DND-41 (cell line): ENCODE measurements at regions not wholly inside any gene's neighbourhood (a gene's known extent, or its start where the extent isn't known, plus 50 kb on each side); places are given as distances from the start of the nearest gene placed in this dataset.

ENCODE experiments used
- ATAC-seq: fragments of 200-7000 bp; cut with Tn5 transposase; 3 replicates; pipeline ENCODE4 v1.9.1; 2021; ENCODE audit warnings: low read depth; ENCODE audit not compliant: insufficient read depth
- DNase-seq: peaks from one replicate; pipeline ENCODE4 v3.0.0-alpha.2; 2020
- H2AFZ ChIP-seq: 2 replicates; pipeline ENCODE4 v1.6.0; 2012; ENCODE audit warnings: low read depth, low read length
- H3K27ac ChIP-seq: 2 replicates; pipeline ENCODE4 v1.5.1; 2012; ENCODE audit warnings: low read length, inconsistent platforms
- H3K27me3 ChIP-seq: fragments of 200-600 bp; sonication (generic); 2 replicates; pipeline ENCODE4 v1.6.0; 2012; ENCODE audit warnings: low read length, mild to moderate bottlenecking, inconsistent platforms; ENCODE audit not compliant: insufficient read depth, poor library complexity
- H3K36me3 ChIP-seq: 2 replicates; pipeline ENCODE4 v1.5.1; 2012; ENCODE audit warnings: low read length, inconsistent platforms; ENCODE audit not compliant: insufficient read depth
- H3K4me1 ChIP-seq: 2 replicates; pipeline ENCODE4 v1.5.1; 2012; ENCODE audit warnings: mild to moderate bottlenecking, low read length; ENCODE audit not compliant: insufficient read depth
- H3K4me2 ChIP-seq: 2 replicates; pipeline ENCODE4 v1.6.0; 2012; ENCODE audit warnings: mild to moderate bottlenecking, moderate library complexity, low read length, inconsistent platforms; ENCODE audit not compliant: insufficient read depth
- H3K4me3 ChIP-seq, 2 experiments: fragments of 200-600 bp in 1 of 2; shearing (Covaris generic) in 1 of 2; 2 replicates each; pipeline ENCODE4 v1.5.1; 2012 to 2016; ENCODE audit warnings: inconsistent platforms in 2 of 2, low read length in 2 of 2, mild to moderate bottlenecking in 2 of 2, low read depth in 1 of 2, moderate library complexity in 1 of 2
- H3K79me2 ChIP-seq: 2 replicates; pipeline ENCODE4 v1.6.0; 2012; ENCODE audit warnings: low read length, inconsistent platforms; ENCODE audit not compliant: insufficient read depth
- H3K9ac ChIP-seq: 2 replicates; pipeline ENCODE4 v1.6.0; 2012; ENCODE audit warnings: low read depth, mild to moderate bottlenecking, inconsistent platforms, low read length, moderate library complexity
- H3K9me3 ChIP-seq: 2 replicates; pipeline ENCODE4 v1.5.1; 2012; ENCODE audit warnings: low read length, moderate library complexity, mild to moderate bottlenecking, inconsistent platforms; ENCODE audit not compliant: insufficient read depth, severe bottlenecking
- H4K20me1 ChIP-seq: 2 replicates; pipeline ENCODE4 v1.6.0; 2012; ENCODE audit warnings: low read length; ENCODE audit not compliant: insufficient read depth
- EZH2 ChIP-seq: IDR thresholded peaks from 3 replicates; pipeline ENCODE4 v1.6.1; 2012; ENCODE audit warnings: borderline replicate concordance, low read depth, mild to moderate bottlenecking, moderate library complexity, low read length, inconsistent platforms; ENCODE audit not compliant: severe bottlenecking
- TF ChIP-seq, protein P1 (sequence below): IDR thresholded peaks from 2 replicates; pipeline ENCODE4 v1.5.1; 2012; ENCODE audit warnings: borderline replicate concordance, low read length, moderate library complexity, mild to moderate bottlenecking; ENCODE audit not compliant: poor library complexity, severe bottlenecking; ENCODE audit errors: extremely low read depth

DNA sequence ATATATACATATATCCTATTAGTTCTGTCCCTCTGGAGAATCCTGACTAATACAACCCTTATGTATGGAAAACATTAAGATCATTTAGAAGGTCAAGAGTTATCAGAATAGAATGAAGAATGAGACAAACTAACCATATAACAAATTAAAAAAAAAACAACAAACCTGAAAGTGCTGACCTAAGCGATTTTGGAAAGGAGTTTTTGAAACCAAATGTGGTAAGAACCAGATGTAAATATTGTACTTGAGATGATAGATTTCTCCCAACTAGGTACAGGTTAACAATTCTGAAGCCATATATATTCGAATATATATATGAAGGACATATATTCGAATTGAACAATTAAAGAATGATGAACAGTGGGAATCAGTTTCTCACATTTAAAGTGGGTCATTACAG, 917.8 kb upstream of the SLC39A10 start:
- H3K36me3 ChIP-seq, result no peaks in the 10 kb centered on the region
- no peak for ATAC-seq
- no peaks in the 10 kb centered on the region for H4K20me1 ChIP-seq
- H3K27ac ChIP-seq, result no peak overlapping the region
- H3K79me2 ChIP-seq, result no peaks in the 10 kb centered on the region
- no peak overlapping the region for H3K4me2 ChIP-seq
- no peaks in the 10 kb centered on the region for H3K4me1 ChIP-seq
- no peak overlapping the region for H3K4me3 ChIP-seq
- H3K27me3 ChIP-seq, result no peaks in the 10 kb centered on the region
- no peak overlapping the region for H3K9ac ChIP-seq
- H2AFZ ChIP-seq, result no peak overlapping the region
- no peaks in the 10 kb centered on the region for H3K9me3 ChIP-seq
- TF ChIP-seq, protein P1, sequence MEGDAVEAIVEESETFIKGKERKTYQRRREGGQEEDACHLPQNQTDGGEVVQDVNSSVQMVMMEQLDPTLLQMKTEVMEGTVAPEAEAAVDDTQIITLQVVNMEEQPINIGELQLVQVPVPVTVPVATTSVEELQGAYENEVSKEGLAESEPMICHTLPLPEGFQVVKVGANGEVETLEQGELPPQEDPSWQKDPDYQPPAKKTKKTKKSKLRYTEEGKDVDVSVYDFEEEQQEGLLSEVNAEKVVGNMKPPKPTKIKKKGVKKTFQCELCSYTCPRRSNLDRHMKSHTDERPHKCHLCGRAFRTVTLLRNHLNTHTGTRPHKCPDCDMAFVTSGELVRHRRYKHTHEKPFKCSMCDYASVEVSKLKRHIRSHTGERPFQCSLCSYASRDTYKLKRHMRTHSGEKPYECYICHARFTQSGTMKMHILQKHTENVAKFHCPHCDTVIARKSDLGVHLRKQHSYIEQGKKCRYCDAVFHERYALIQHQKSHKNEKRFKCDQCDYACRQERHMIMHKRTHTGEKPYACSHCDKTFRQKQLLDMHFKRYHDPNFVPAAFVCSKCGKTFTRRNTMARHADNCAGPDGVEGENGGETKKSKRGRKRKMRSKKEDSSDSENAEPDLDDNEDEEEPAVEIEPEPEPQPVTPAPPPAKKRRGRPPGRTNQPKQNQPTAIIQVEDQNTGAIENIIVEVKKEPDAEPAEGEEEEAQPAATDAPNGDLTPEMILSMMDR, result no peak
- no peak for TF ChIP-seq EZH2
- DNase-seq, result no peak

DNA sequence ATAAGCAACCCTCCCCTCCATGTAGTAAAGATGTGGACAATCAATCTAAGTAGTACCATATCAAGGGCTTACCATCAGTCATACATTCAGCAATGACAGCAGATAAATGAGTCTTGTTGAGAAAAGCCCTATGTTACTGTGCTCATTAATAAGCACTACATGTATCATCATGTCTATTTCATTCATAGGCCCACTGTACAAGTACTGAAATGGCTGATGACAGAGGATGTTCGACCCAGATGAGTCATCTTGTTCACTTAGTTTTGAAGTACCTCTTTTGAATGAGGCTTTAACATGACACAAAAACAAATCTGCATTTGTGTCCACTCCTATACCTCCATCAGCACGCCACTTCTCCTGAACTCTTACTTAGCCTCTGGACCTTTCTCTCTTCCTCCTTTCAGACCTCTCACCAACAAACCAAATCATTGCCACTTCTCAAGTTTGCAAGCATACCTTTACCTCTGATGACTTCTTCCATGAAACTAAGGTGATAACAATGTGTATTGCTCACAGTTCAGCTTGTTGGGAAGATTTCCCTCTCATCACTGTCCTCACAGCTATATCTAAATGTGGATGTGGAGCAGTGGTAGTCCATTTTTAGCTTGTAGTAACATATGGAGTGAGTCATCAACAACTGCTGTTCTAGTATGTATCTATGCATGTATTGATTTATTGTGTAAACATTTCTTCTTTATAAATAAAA, 921.0 kb upstream of the SLC39A10 start:
- H4K20me1 ChIP-seq, result no peaks in the 10 kb centered on the region
- H3K9me3 ChIP-seq, result no peaks in the 10 kb centered on the region
- H3K27ac ChIP-seq, result no peak overlapping the region
- no peak overlapping the region for H2AFZ ChIP-seq
- TF ChIP-seq, protein P1, result no peak
- TF ChIP-seq EZH2, result no peak
- ATAC-seq (no peak), DNase-seq (no peak)
- no peaks in the 10 kb centered on the region for H3K27me3 ChIP-seq
- no peaks in the 10 kb centered on the region for H3K36me3 ChIP-seq
- H3K9ac ChIP-seq, result no peak overlapping the region
- H3K79me2 ChIP-seq, result no peaks in the 10 kb centered on the region
- H3K4me3 ChIP-seq, result no peak overlapping the region
- no peaks in the 10 kb centered on the region for H3K4me1 ChIP-seq
- no peak overlapping the region for H3K4me2 ChIP-seq

DNA sequence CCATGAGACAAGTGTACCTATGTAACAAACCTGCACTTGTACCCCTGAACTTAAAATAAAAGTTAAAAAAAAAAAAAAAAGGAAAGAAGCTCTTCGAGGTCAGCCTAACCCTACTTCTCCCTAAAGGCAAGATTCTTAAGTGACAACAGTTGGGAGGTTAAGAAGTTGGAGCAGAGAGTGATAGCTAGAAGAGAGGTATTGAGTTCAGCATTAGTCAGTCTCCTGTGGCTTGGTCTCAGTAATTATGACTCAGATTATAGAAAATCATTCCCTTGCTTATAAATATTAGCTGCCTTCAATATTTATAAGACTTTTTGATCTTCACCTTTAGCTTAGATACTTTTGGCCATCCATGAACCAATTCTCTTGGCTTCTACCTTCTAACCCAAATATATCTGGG, 926.8 kb upstream of the SLC39A10 start:
- Histone ChIP-seq H3K36me3 (no peaks in the 10 kb centered on the region), H3K79me2 (no peaks in the 10 kb centered on the region)

More for the DNA sequence above, 926.8 kb upstream of the SLC39A10 start:
- Histone ChIP-seq H3K4me2 (no peak overlapping the region), H3K4me1 (no peaks in the 10 kb centered on the region), H2AFZ (no peak overlapping the region), H3K9me3 (no peaks in the 10 kb centered on the region), H4K20me1 (no peaks in the 10 kb centered on the region), H3K9ac (no peak overlapping the region), H3K4me3 (no peak overlapping the region), H3K27me3 (no peaks in the 10 kb centered on the region), H3K27ac (no peak overlapping the region)
- ATAC-seq (no peak), DNase-seq (no peak)
- TF ChIP-seq, protein P1, result no peak
- no peak for TF ChIP-seq EZH2
